ENCODE measurements at regions not wholly inside any gene's neighbourhood (a gene's known extent, or its start where the extent isn't known, plus 50 kb on each side); places are given as distances from the start of the nearest gene placed in this dataset.
"Not testable (repeated sequence)": the region's sequence is repeated elsewhere in the genome, so short reads cannot be mapped to it uniquely, and the experiment has no call there.

DNA sequence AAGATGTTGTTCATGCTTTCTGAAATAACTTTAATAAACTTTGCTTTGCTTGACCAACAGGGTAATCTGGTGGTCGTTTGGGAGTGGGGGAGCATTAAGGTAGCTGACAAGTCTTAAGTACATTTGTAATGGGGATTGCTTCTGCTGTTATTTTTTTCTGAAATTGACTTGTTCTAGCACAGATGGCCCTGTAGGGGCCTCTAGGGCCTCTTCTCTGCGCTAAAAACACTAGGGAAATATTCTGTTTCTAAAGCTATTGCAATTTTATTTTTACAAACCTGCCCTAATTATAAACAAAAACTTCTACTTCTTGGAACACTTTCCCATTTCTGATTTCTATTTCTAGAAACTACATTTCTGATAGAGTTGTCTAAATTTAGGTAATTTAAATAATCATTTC is 191.3 kb upstream of the KCNJ3 start:
- Histone ChIP-seq H3K27me3 (replicated peaks; ENCODE audit: insufficient read depth) (no peaks in the 10 kb centered on the region), H3K9me3 (no peaks in the 10 kb centered on the region), H3K36me3 (no peaks in the 10 kb centered on the region), H3K4me3 (no peak overlapping the region), H3K27ac (no peak overlapping the region), H3K4me1 (replicated peaks) (no peaks in the 10 kb centered on the region)
- intact Hi-C loops (cut with DNase I): no loop called here
- no peak for DNase-seq (ENCODE audit: low spot score)
- TF ChIP-seq POLR2A (IDR thresholded peaks at IDR 0.05) (no peak), POLR2AphosphoS5 (IDR thresholded peaks at IDR 0.05) (no peak)
- TF ChIP-seq, protein P1, sequence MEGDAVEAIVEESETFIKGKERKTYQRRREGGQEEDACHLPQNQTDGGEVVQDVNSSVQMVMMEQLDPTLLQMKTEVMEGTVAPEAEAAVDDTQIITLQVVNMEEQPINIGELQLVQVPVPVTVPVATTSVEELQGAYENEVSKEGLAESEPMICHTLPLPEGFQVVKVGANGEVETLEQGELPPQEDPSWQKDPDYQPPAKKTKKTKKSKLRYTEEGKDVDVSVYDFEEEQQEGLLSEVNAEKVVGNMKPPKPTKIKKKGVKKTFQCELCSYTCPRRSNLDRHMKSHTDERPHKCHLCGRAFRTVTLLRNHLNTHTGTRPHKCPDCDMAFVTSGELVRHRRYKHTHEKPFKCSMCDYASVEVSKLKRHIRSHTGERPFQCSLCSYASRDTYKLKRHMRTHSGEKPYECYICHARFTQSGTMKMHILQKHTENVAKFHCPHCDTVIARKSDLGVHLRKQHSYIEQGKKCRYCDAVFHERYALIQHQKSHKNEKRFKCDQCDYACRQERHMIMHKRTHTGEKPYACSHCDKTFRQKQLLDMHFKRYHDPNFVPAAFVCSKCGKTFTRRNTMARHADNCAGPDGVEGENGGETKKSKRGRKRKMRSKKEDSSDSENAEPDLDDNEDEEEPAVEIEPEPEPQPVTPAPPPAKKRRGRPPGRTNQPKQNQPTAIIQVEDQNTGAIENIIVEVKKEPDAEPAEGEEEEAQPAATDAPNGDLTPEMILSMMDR (IDR thresholded peaks at IDR 0.05): no peak
- WGBS: 34% methylated on average over 2 of the region's 2 CpGs

DNA sequence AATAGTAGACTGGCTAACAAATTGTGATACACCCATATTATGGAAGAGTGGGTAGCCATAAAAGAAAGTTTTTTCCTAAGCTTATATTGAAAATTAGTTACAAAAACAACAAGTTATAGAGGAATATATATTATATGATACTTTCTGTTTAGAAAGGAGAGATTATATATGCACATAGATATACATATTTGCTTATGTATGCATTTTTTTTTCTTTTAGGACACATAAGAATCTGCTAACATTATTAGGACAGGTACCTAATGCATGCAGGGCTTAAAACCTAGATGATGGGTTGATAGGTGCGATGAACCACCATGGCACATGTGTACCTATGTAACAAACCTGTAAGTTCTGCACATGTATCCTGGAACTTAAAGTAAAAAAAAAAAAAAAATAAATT is 179.6 kb upstream of the KCNJ3 start:
- DNase-seq (ENCODE audit: low spot score): no peak
- no peaks in the 10 kb centered on the region for H3K4me1 ChIP-seq (replicated peaks)
- no peaks in the 10 kb centered on the region for H3K27me3 ChIP-seq (replicated peaks; ENCODE audit: insufficient read depth)
- no peak overlapping the region for H3K4me3 ChIP-seq
- intact Hi-C loops (cut with DNase I): no loop called here
- H3K9me3 ChIP-seq: no peaks in the 10 kb centered on the region
- no peak for TF ChIP-seq POLR2A (IDR thresholded peaks at IDR 0.05)
- TF ChIP-seq POLR2AphosphoS5 (IDR thresholded peaks at IDR 0.05): no peak
- TF ChIP-seq, protein P1 (IDR thresholded peaks at IDR 0.05): no peak
- no peak overlapping the region for H3K27ac ChIP-seq
- 93% methylated on average over 1 of the region's 1 CpG for WGBS
- no peaks in the 10 kb centered on the region for H3K36me3 ChIP-seq

DNA sequence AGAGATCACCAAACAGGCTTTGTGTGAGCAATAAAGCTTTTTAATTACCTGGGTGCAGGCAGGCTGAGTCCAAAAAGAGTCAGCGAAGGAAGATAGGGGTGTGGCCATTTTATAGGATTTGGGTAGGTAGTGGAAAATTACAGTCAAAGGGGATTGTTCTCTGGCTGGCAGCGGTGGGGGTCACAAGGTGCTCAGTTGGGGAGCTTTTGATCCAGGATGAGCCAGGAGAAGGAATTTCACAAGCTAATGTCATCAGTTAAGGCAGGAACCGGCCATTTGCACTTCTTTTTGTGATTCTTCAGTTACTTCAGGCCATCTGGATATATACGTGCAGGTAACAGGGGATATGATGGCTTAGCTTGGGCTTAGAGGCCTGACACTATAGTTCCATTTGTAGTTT is 177.5 kb upstream of the KCNJ3 start:
- 73% methylated on average over 4 of the region's 4 CpGs for WGBS
- H3K9me3 ChIP-seq; intact Hi-C loops (cut with DNase I): not testable (repeated sequence)

DNA sequence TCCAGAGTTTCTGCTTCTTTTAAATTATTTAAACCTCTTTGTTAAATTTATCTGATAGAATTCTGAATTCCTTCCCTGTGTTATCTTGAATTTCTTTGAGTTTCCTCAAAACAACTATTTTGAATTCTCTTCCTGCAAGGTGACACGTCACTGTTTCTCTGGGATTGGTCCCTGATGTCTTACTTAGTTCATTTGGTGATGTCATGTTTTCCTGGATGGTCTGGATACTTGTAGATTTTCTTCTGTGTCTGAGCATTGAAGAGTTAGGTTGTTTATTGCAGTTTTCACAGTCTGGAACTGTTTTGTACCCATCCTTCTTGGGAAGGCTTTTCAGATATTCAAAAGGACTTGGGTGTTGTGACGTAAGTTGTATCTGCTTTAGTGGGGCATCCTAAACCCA is 172.3 kb upstream of the KCNJ3 start:
- H3K4me3 ChIP-seq: no peak overlapping the region
- DNase-seq (ENCODE audit: low spot score): no peak
- H3K27ac ChIP-seq: no peak overlapping the region
- 96% methylated on average over 2 of the region's 2 CpGs for WGBS
- no peaks in the 10 kb centered on the region for H3K4me1 ChIP-seq (replicated peaks)
- no peaks in the 10 kb centered on the region for H3K27me3 ChIP-seq (replicated peaks; ENCODE audit: insufficient read depth)
- no peaks in the 10 kb centered on the region for H3K9me3 ChIP-seq
- no peak for TF ChIP-seq POLR2AphosphoS5 (IDR thresholded peaks at IDR 0.05)
- TF ChIP-seq, protein P1 (IDR thresholded peaks at IDR 0.05): no peak
- TF ChIP-seq POLR2A (IDR thresholded peaks at IDR 0.05): no peak
- intact Hi-C loops (cut with DNase I): no loop called here
- H3K36me3 ChIP-seq: no peaks in the 10 kb centered on the region

More for the DNA sequence above, 177.5 kb upstream of the KCNJ3 start:
- H3K27me3 ChIP-seq (replicated peaks; ENCODE audit: insufficient read depth); H3K4me1 ChIP-seq (replicated peaks); DNase-seq (ENCODE audit: low spot score); H3K27ac ChIP-seq; H3K36me3 ChIP-seq; H3K4me3 ChIP-seq: not testable (repeated sequence)

DNA sequence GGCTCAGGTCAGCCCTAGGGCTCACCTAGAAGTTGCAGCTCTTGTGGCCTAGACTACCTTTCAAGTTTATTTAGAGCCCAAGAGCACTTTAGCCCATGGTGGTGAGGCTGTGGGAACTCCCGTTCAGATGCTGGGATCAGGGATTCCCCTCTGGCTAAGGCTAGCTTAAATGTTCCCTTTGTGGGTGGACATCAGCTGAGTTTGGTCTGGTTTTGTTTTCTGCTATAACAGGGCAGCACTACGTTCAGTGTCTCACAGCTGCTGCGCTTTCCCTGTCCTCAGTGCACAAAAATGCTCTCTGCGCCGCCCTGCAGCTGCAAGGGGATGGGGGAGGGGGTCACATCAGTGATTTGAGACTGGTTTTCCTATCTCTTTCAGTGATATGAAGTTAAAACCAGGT is 170.5 kb upstream of the KCNJ3 start:
- Histone ChIP-seq H3K27me3 (replicated peaks; ENCODE audit: insufficient read depth) (no peaks in the 10 kb centered on the region), H3K9me3 (no peaks in the 10 kb centered on the region), H3K4me3 (no peak overlapping the region), H3K36me3 (no peaks in the 10 kb centered on the region), H3K27ac (no peak overlapping the region), H3K4me1 (replicated peaks) (no peaks in the 10 kb centered on the region)
- WGBS: 86% methylated on average over 5 of the region's 5 CpGs
- intact Hi-C loops (cut with DNase I): no loop called here
- TF ChIP-seq POLR2A (IDR thresholded peaks at IDR 0.05): no peak
- no peak for TF ChIP-seq POLR2AphosphoS5 (IDR thresholded peaks at IDR 0.05)
- TF ChIP-seq, protein P1 (IDR thresholded peaks at IDR 0.05): no peak
- no peak for DNase-seq (ENCODE audit: low spot score)
